ENCODE measurements at regions not wholly inside any gene's neighbourhood (a gene's known extent, or its start where the extent isn't known, plus 50 kb on each side); places are given as distances from the start of the nearest gene placed in this dataset.

DNA sequence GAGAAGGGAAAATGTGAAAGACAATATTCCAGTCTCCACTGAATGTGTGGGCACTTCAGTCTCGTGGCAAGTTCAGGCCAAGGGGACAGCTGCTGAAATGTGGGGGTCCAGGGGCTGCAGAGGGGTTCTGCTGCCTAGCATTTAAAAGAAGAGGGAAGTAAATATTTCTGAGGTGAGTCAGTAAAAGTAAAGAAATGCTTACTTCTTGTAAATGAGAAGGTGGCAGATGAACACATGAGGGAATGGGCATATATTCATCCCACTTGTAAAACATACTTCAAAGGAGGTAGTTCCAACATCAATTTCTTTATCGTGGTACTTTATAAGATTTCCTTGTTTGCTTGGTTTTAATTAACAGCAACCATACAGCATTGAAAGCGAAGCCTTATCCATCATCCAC lies 63.1 kb upstream of the HIVEP3 start:
- TF ChIP-seq ESRRG (CRISPR knock-in tag; IDR thresholded peaks at IDR 0.05): no peak
- TF ChIP-seq SNAI2 (CRISPR knock-in tag; IDR thresholded peaks at IDR 0.05): no peak
- TF ChIP-seq PPARA (CRISPR knock-in tag; IDR thresholded peaks at IDR 0.05; ENCODE audit: borderline replicate concordance): no peak
- TF ChIP-seq BACH2 (CRISPR knock-in tag; IDR thresholded peaks at IDR 0.05; ENCODE audit: borderline replicate concordance): no peak
- TF ChIP-seq CSDC2 (CRISPR knock-in tag; IDR thresholded peaks at IDR 0.05): no peak
- TF ChIP-seq CSRNP3 (CRISPR knock-in tag; IDR thresholded peaks at IDR 0.05): no peak
- no peak for TF ChIP-seq GLIS3 (CRISPR knock-in tag; IDR thresholded peaks at IDR 0.05)
- TF ChIP-seq ISL1 (CRISPR knock-in tag; IDR thresholded peaks at IDR 0.05): no peak
- TF ChIP-seq, protein P1, sequence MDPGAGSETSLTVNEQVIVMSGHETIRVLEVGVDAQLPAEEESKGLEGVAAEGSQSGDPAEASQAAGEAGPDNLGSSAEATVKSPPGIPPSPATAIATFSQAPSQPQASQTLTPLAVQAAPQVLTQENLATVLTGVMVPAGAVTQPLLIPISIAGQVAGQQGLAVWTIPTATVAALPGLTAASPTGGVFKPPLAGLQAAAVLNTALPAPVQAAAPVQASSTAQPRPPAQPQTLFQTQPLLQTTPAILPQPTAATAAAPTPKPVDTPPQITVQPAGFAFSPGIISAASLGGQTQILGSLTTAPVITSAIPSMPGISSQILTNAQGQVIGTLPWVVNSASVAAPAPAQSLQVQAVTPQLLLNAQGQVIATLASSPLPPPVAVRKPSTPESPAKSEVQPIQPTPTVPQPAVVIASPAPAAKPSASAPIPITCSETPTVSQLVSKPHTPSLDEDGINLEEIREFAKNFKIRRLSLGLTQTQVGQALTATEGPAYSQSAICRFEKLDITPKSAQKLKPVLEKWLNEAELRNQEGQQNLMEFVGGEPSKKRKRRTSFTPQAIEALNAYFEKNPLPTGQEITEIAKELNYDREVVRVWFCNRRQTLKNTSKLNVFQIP (CRISPR knock-in tag; IDR thresholded peaks at IDR 0.05; ENCODE audit: borderline replicate concordance, low read depth): no peak
- no peak for TF ChIP-seq OSR1 (CRISPR knock-in tag; IDR thresholded peaks at IDR 0.05)
- no peak for TF ChIP-seq TCF4 (CRISPR knock-in tag; IDR thresholded peaks at IDR 0.05; ENCODE audit: borderline replicate concordance)
- TF ChIP-seq, protein P2, sequence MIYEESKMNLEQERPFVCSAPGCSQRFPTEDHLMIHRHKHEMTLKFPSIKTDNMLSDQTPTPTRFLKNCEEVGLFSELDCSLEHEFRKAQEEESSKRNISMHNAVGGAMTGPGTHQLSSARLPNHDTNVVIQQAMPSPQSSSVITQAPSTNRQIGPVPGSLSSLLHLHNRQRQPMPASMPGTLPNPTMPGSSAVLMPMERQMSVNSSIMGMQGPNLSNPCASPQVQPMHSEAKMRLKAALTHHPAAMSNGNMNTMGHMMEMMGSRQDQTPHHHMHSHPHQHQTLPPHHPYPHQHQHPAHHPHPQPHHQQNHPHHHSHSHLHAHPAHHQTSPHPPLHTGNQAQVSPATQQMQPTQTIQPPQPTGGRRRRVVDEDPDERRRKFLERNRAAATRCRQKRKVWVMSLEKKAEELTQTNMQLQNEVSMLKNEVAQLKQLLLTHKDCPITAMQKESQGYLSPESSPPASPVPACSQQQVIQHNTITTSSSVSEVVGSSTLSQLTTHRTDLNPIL (CRISPR knock-in tag; IDR thresholded peaks at IDR 0.05; ENCODE audit: low read depth): no peak
- TF ChIP-seq TOX (CRISPR knock-in tag; IDR thresholded peaks at IDR 0.05; ENCODE audit: borderline replicate concordance): no peak
- TF ChIP-seq ZFP3 (CRISPR knock-in tag; IDR thresholded peaks at IDR 0.05): no peak
- no peak for TF ChIP-seq TSHZ2 (CRISPR knock-in tag; IDR thresholded peaks at IDR 0.05)
- no peak for TF ChIP-seq ZNF70 (CRISPR knock-in tag; IDR thresholded peaks at IDR 0.05)
- no peak for TF ChIP-seq ZNF8 (CRISPR knock-in tag; IDR thresholded peaks at IDR 0.05)
- no peak for TF ChIP-seq ZC3H10 (CRISPR knock-in tag; IDR thresholded peaks at IDR 0.05)
- TF ChIP-seq RARB (CRISPR knock-in tag; IDR thresholded peaks at IDR 0.05): no peak
- TF ChIP-seq ZNF565 (CRISPR knock-in tag; conservative IDR thresholded peaks at IDR 0.05; ENCODE audit: low read depth): no peak
- no peak for ATAC-seq

DNA sequence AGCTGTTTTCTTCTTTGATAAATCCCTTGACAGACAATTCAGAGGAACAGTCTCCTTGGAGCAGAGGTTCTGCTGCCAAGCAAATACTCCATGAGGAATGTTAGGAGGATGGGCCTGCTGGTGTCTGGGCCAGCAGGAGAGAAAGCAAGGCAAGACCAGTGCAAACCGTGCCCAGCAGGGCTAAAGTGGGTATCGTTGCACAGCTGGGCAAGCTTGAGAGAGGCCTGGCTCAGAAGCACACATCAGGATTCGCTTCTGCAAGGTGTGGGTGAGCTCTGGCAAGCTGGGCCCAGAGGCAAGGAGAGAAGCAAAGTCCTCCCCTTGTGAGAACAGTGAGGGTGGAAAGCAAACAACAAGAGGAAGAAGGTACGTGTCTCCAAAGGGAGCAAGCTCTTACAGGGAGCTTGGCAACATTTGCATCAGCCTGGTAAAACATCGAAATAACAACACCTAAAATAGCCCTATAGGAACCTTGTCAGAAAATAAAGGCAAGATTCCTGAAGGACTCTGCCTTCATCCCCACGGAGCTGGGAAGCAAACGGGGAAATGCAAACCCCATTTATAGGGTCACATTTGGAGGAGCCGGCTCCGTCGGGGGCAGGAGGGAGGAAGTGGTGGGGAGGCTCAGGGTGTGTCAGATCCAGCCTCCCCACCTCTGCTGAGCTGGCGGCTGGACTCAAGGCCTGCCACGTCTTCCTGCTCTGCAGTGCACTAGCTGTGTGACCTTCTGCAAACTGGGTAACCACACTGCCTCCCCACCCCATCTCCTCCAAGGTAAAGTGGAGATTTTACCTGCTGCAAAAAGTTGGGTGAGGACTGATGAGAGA lies 62.3 kb upstream of the HIVEP3 start:
- no peak; the same call in 2 of the 3 replicates for ATAC-seq
- TF ChIP-seq ZNF70 (CRISPR knock-in tag; IDR thresholded peaks at IDR 0.05) (no peak), ZNF565 (CRISPR knock-in tag; conservative IDR thresholded peaks at IDR 0.05; ENCODE audit: low read depth) (no peak), GLIS3 (CRISPR knock-in tag; IDR thresholded peaks at IDR 0.05) (no peak), ZFP30 (CRISPR knock-in tag; IDR thresholded peaks at IDR 0.05) (no peak), TCF4 (CRISPR knock-in tag; IDR thresholded peaks at IDR 0.05; ENCODE audit: borderline replicate concordance) (no peak), CSDC2 (CRISPR knock-in tag; IDR thresholded peaks at IDR 0.05) (no peak), SNAI2 (CRISPR knock-in tag; IDR thresholded peaks at IDR 0.05) (no peak), RARB (CRISPR knock-in tag; IDR thresholded peaks at IDR 0.05) (no peak), ZFP3 (CRISPR knock-in tag; IDR thresholded peaks at IDR 0.05) (no peak)
- TF ChIP-seq, protein P3, sequence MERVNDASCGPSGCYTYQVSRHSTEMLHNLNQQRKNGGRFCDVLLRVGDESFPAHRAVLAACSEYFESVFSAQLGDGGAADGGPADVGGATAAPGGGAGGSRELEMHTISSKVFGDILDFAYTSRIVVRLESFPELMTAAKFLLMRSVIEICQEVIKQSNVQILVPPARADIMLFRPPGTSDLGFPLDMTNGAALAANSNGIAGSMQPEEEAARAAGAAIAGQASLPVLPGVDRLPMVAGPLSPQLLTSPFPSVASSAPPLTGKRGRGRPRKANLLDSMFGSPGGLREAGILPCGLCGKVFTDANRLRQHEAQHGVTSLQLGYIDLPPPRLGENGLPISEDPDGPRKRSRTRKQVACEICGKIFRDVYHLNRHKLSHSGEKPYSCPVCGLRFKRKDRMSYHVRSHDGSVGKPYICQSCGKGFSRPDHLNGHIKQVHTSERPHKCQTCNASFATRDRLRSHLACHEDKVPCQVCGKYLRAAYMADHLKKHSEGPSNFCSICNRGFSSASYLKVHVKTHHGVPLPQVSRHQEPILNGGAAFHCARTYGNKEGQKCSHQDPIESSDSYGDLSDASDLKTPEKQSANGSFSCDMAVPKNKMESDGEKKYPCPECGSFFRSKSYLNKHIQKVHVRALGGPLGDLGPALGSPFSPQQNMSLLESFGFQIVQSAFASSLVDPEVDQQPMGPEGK (CRISPR knock-in tag; IDR thresholded peaks at IDR 0.05; ENCODE audit: borderline replicate concordance): no peak

Measured in SK-N-SH treated with all-trans-retinoic acid at 6 μM for 48 hours (cell line).